ENCODE measurements at regions not wholly inside any gene's neighbourhood (a gene's known extent, or its start where the extent isn't known, plus 50 kb on each side); places are given as distances from the start of the nearest gene placed in this dataset.

DNA sequence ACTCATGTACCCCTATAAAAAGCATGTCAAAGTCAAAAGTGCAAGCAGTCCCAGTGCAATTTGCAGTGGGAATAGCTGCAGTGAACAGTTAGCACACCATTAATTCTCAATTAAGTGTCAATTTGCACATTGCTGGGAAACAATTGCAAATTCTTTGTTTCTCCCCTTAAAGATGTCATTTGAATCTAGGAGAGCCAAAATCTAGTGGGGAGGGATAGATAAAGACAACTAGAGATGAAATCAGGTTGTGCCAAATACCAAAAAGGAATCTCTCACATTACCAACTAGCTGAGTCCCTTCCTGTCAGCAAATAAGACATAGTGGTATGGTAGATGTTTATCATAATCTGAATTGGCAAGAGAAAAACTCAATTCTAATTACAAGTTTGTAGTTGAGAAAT lies 330.7 kb downstream of the NUF2 start:
- Histone ChIP-seq H3K9me3 (ENCODE audit: low read length) (no peaks in the 10 kb centered on the region), H3K9ac (ENCODE audit: low read length) (no peak overlapping the region), H3K4me3 (ENCODE audit: low read length) (no peak overlapping the region), H3K36me3 (ENCODE audit: insufficient read depth, low read length) (no peaks in the 10 kb centered on the region), H3K4me2 (ENCODE audit: low read length) (no peak overlapping the region), H3K79me2 (replicated peaks; ENCODE audit: insufficient read depth, low read length) (no peaks in the 10 kb centered on the region), H4K20me1 (ENCODE audit: insufficient read depth) (no peaks in the 10 kb centered on the region), H2AFZ (ENCODE audit: low read depth, low read length) (no peak overlapping the region), H3K9me2 (ENCODE audit: insufficient read depth, low read length) (no peaks in the 10 kb centered on the region), H3K27ac (ENCODE audit: low read length) (no peak overlapping the region), H3K27me3 (ENCODE audit: insufficient read depth, low read depth, low read length) (no peaks in the 10 kb centered on the region), H3F3A (ENCODE audit: insufficient read depth, low read length, poor library complexity, severe bottlenecking) (no peaks in the 10 kb centered on the region)
- no peak for TF ChIP-seq EP300 (conservative IDR thresholded peaks at IDR 0.05; ENCODE audit: poor library complexity, severe bottlenecking)
- TF ChIP-seq MXI1 (conservative IDR thresholded peaks at IDR 0.05; ENCODE audit: poor library complexity, severe bottlenecking), result no peak
- TF ChIP-seq TAF1 (IDR thresholded peaks at IDR 0.05; ENCODE audit: low read depth), result no peak
- TF ChIP-seq, protein P1, sequence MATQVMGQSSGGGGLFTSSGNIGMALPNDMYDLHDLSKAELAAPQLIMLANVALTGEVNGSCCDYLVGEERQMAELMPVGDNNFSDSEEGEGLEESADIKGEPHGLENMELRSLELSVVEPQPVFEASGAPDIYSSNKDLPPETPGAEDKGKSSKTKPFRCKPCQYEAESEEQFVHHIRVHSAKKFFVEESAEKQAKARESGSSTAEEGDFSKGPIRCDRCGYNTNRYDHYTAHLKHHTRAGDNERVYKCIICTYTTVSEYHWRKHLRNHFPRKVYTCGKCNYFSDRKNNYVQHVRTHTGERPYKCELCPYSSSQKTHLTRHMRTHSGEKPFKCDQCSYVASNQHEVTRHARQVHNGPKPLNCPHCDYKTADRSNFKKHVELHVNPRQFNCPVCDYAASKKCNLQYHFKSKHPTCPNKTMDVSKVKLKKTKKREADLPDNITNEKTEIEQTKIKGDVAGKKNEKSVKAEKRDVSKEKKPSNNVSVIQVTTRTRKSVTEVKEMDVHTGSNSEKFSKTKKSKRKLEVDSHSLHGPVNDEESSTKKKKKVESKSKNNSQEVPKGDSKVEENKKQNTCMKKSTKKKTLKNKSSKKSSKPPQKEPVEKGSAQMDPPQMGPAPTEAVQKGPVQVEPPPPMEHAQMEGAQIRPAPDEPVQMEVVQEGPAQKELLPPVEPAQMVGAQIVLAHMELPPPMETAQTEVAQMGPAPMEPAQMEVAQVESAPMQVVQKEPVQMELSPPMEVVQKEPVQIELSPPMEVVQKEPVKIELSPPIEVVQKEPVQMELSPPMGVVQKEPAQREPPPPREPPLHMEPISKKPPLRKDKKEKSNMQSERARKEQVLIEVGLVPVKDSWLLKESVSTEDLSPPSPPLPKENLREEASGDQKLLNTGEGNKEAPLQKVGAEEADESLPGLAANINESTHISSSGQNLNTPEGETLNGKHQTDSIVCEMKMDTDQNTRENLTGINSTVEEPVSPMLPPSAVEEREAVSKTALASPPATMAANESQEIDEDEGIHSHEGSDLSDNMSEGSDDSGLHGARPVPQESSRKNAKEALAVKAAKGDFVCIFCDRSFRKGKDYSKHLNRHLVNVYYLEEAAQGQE (IDR thresholded peaks at IDR 0.05; ENCODE audit: borderline replicate concordance), result no peak
- TF ChIP-seq, protein P2, sequence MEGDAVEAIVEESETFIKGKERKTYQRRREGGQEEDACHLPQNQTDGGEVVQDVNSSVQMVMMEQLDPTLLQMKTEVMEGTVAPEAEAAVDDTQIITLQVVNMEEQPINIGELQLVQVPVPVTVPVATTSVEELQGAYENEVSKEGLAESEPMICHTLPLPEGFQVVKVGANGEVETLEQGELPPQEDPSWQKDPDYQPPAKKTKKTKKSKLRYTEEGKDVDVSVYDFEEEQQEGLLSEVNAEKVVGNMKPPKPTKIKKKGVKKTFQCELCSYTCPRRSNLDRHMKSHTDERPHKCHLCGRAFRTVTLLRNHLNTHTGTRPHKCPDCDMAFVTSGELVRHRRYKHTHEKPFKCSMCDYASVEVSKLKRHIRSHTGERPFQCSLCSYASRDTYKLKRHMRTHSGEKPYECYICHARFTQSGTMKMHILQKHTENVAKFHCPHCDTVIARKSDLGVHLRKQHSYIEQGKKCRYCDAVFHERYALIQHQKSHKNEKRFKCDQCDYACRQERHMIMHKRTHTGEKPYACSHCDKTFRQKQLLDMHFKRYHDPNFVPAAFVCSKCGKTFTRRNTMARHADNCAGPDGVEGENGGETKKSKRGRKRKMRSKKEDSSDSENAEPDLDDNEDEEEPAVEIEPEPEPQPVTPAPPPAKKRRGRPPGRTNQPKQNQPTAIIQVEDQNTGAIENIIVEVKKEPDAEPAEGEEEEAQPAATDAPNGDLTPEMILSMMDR (IDR thresholded peaks at IDR 0.05; ENCODE audit: poor library complexity, severe bottlenecking), result no peak
- TF ChIP-seq POLR2AphosphoS5 (IDR thresholded peaks at IDR 0.05), result no peak
- no peak for TF ChIP-seq RAD21 (conservative IDR thresholded peaks at IDR 0.05)
- no peak for TF ChIP-seq SMC3 (conservative IDR thresholded peaks at IDR 0.05; ENCODE audit: poor library complexity)
- TF ChIP-seq EZH2 (IDR thresholded peaks at IDR 0.05; ENCODE audit: borderline replicate concordance, insufficient read depth, low read length, poor library complexity, severe bottlenecking), result no peak

DNA sequence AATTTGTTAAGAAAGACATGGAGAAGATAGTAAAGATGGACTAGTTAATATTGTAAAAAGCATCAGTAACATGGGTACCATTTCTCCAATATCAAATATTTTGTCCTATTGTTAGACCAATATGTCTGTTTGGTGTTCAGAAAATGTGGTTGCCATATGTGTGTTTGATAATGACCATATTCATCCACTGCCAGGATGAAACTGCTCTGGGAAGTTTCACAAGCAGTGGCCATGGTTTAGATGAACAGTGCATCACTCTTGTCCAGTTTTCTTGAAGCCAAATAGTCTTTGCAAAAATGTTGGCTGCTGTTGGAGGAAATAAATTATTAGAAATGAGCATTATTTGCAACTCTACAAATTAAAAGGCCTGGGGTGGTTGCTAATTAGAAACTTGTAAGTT lies 333.8 kb downstream of the NUF2 start:
- Histone ChIP-seq H3K9me2 (ENCODE audit: insufficient read depth, low read length) (no peaks in the 10 kb centered on the region), H3K4me2 (ENCODE audit: low read length) (no peak overlapping the region), H3F3A (ENCODE audit: insufficient read depth, low read length, poor library complexity, severe bottlenecking) (no peaks in the 10 kb centered on the region), H3K27ac (ENCODE audit: low read length) (no peak overlapping the region), H3K36me3 (ENCODE audit: insufficient read depth, low read length) (no peaks in the 10 kb centered on the region), H3K4me3 (ENCODE audit: low read length) (no peak overlapping the region), H3K9ac (ENCODE audit: low read length) (no peak overlapping the region), H3K79me2 (replicated peaks; ENCODE audit: insufficient read depth, low read length) (no peaks in the 10 kb centered on the region), H3K27me3 (ENCODE audit: insufficient read depth, low read depth, low read length) (no peaks in the 10 kb centered on the region), H2AFZ (ENCODE audit: low read depth, low read length) (no peak overlapping the region), H3K9me3 (ENCODE audit: low read length) (no peaks in the 10 kb centered on the region), H4K20me1 (ENCODE audit: insufficient read depth) (no peaks in the 10 kb centered on the region)
- TF ChIP-seq TAF1 (IDR thresholded peaks at IDR 0.05; ENCODE audit: low read depth), result no peak
- no peak for TF ChIP-seq SMC3 (conservative IDR thresholded peaks at IDR 0.05; ENCODE audit: poor library complexity)
- TF ChIP-seq EP300 (conservative IDR thresholded peaks at IDR 0.05; ENCODE audit: poor library complexity, severe bottlenecking), result no peak
- no peak for TF ChIP-seq EZH2 (IDR thresholded peaks at IDR 0.05; ENCODE audit: borderline replicate concordance, insufficient read depth, low read length, poor library complexity, severe bottlenecking)
- no peak for TF ChIP-seq RAD21 (conservative IDR thresholded peaks at IDR 0.05)
- no peak for TF ChIP-seq MXI1 (conservative IDR thresholded peaks at IDR 0.05; ENCODE audit: poor library complexity, severe bottlenecking)
- TF ChIP-seq, protein P1 (IDR thresholded peaks at IDR 0.05; ENCODE audit: borderline replicate concordance), result no peak
- TF ChIP-seq, protein P2 (IDR thresholded peaks at IDR 0.05; ENCODE audit: poor library complexity, severe bottlenecking), result no peak
- TF ChIP-seq POLR2AphosphoS5 (IDR thresholded peaks at IDR 0.05), result no peak

Data from neural cell (in vitro differentiated cells).